GM18858 (cell line): ENCODE measurements at regions not wholly inside any gene's neighbourhood (a gene's known extent, or its start where the extent isn't known, plus 50 kb on each side); places are given as distances from the start of the nearest gene placed in this dataset.

Experiments used
- ATAC-seq: cut with Tn5 transposase; IDR thresholded peaks from one replicate; pipeline ENCODE4 v1.9.1; 2021; ENCODE audit not compliant: unreplicated experiment

DNA sequence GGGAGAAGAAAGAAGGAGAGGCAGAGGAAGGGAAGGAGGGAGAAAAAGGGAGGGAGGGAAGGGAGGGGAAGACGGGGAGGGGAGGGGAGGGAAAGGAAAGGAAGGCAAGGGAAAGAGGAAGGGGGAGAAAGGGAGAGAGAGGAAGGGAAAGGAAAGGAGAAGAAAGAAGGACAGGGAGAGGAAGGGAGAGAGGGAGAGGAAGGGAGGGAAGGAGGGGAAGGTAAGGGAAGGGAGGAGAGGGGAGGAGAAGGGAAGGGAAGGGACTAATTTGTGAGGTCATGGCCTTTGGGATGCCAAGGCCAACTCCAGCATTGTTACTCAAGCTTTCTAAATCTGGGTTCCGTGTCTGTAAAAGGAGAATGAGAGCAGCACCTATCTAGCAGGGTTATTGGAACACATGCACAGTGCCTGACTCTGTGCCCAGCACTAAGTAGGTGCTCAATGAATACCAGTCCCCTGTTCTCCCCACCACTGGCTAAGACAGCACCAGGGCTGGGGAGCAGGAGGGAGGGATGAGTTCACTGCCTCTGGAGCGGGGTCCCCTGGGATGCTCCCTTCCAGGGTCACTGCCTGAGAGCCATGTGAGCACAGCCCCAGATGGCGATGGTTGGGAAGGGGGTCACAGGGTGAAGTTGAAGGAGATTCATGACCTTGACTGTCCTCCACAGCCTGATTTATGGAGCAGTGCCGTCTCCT lies 560.1 kb upstream of the TBX3 start:
- no peak for ATAC-seq

DNA sequence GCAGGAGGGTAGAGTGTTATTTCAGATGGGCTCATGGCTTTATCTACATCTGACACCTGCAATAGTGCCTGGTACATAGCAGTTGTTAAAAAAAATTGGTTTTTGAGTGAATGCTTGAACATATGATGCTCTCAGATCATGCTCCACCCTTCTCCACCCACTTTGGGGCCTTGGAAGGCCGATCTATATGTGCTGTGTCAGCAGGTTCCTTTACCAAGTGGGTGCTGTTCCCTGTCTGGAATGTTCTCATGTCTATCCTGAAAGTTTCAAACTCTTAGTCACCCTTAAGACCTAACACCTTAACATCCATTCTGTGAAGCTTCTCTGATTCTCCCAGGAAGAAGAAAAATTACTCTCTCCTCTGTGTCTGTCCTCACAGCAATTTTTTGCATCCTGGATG lies 556.3 kb upstream of the TBX3 start:
- ATAC-seq = no peak

DNA sequence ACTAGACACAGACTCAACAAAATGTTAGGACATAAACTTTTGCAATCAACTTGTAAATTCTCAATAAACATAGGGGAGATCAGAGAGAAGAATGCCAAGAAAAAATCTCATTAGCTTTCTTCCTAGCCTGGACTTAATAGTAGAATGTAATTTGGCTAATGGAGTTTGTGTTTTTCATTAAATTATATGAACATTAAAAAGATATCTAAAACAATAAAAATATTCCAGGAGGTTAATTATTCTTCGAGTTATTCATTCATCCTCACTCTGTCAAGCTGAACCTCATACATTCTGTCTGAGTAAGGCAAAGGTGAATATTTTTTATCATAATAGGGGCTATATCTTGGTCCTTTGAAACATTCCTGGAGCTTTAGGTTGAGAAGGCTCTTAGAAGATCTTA lies 551.9 kb upstream of the TBX3 start:
- no peak for ATAC-seq

DNA sequence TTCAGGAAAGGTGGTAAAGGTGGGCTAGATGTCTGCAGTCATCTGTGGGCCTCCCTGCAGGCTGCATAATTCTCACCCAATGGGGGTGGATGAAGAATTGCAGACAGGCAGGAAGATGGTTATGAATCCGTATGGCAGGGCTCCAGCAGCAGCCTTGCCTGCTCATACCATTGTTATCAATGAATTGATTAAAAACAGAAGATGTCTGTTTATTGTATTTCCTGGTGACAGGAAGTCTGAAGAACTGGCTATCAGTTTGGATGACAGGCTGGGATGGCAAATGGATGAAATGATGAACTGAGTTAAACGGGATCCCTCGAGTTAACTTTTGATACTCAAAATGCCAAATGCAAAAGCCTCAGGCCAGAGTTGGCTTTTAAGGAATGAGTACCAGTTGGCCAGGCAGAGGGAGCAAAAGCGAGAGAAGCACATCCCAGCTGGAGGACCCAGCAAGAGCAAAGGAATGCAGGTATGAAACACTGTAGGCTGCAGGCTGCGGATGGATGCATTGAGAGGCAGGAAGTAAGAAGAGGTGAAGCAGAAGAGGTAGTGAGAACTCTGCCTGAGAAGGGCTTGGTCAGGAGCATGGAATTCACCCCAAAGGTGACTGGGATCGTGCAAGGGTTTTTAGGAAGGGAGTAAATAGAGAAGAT lies 550.0 kb upstream of the TBX3 start:
- no peak for ATAC-seq

DNA sequence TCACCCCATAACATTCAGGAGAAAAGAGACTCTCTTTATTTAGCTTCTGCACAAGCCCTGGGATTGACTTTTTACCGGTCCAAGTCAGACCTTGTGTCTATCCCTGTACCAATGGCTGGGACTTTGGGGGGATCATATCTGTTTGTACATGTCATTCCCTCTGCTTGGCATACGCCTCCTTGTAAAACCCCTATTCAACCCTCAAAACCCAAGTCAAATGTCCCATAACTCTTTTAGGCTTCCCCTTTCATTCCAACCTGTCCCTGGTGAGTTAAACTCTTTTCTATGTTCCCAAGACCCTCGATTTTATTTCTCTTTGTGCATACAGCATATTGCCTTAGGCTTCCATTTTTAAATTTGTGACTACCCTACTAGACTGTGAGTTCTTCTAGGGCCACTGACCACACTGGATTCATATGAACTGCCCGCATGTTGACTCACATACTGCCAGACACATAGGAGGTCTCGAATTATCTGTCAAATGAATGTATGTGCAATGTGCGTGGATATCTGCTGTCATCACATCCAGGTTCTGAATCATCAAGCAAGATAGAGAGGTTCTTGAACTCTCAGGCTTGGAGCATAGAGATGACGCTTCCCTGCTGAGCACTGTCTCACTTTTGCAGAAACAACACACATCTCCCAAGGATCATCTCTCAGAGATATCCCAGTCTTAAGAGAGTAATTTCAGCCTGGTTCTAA lies 548.6 kb upstream of the TBX3 start:
- no peak for ATAC-seq

DNA sequence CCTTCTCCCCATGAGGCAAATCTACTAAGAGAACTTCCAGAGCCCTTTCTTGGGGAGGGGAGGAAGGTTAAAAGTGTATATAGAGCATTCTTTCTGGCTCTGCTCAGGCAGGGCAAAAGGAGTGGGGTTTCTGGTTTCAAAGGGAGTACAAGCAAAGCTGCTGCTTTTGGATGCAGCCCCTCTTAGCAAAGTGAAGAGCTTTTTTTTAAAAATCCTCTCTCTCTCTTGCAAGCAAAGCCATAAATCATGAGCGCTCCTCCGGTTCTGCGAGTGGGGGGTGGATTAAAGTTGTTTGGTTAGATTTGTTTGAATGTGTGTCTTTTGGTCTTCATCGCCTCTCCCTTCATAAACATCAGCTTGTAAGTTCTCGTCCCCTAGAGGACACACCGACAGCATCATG lies 546.6 kb upstream of the TBX3 start:
- ATAC-seq = no peak

DNA sequence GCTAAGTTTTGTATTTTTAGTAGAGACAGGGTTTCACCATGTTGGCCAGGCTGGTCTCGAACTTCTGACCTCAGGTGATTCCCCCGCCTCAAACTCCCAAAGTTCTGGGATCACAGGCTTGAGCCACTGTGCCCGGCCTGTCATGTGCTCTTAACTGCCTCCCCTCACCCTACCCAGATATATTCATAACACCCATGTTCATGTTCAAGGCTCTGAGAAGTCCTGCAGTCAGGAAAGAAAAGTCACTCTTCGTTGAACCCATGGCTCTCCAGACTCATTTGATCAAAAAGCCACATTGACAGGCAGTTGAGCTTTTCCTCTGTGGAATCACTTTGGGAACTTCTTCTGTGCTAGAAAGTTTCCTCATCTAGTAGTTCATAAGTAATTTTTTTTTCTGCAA lies 545.5 kb upstream of the TBX3 start:
- ATAC-seq = no peak

DNA sequence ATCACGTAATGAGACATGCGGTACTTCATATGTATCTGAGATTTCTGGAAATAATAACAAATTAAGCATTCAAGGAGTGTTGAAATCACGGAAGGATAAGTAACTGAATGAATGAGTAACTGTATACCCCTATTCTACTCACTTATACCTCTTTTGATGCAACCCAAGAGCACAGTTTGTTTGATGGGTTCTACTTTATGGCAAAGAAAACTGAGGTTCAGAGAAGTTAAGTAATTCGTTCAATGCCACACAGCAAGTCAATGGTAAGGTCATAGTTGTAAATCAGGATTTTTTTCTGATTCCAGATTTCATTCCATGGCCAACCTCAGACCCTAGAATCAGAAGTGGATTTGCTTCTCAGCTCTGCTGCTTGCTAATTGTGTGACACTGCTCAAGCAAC lies 544.5 kb upstream of the TBX3 start:
- ATAC-seq = no peak

DNA sequence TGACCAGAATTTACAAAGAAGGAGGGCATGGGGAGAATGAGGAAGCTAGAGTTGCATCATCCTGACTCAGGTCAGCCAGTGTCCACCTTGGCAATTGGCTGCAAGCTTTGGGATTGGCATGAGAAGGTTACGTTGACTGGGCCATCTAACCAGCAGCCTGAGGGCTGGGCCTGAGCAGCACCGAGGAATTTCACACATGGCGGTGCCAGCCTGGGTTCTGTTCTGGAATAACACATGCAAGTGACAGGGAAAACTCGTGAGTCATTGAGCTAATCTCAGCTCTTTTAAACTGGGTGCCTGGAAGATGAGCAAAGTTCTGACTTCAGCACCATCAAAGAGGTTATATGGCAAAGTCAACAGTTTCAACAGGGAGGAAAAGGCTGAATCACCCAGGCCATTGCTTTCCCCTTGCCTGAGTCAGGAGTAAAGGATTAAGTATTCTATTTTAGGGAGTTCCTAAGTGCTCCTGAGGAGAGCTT lies 543.2 kb upstream of the TBX3 start:
- ATAC-seq = no peak

DNA sequence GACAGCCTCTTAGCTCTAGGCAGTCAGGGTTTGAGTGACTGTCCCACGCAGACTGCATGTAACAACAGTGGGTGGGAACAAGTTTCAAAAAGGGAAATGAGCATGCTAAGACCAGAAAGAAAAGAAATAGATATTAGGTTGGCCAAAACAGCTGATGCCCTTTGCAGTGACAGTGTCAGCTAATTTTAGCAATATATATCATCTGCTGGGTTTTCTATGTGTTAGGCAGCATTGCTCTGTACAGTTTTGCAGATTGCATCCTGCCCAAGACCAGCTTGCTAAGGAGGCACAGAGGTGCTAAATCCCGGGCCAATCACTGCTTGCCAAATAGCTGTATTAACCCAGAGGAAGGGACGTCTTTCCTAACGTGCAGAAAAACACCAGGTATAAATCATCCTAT lies 541.9 kb upstream of the TBX3 start:
- ATAC-seq = no peak

DNA sequence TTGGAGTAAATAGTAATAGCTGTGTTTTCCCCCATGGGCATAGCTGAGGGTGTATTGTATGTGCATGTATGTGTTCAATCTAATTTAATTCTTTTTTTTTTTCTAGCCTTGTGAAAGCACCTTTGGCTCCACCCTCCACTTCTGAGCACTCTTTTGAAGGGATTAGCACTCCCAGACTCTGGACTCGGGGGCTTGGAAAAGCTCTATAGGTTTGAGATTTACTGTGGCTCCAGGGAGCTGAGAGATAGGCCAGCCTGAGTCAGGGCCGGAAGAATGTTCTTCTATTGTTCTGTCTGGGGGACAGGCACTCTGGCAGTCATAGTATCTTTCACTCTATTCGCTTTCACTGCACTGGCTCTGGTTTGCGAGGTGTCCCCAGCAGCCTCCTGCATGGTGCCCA lies 540.0 kb upstream of the TBX3 start:
- ATAC-seq = no peak

DNA sequence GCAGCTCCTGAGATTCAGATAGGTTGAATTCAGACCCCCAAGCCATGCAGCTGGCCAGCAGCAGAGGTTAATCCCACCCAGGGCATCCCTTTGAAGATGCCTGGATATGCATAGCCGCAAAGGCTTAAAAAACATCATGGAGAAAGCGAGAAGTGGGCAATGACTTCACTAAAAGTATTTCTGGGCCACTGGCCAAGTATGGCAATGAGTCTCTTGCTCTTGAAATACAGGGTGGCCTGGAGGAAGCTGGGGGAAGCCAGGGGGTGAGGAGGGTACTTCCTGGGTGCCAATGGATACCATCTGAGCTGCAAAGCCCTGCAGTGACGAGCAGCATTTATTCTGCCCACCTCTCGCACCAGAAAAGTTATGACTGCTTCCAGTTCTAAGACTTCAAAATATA lies 539.3 kb upstream of the TBX3 start:
- no peak for ATAC-seq

DNA sequence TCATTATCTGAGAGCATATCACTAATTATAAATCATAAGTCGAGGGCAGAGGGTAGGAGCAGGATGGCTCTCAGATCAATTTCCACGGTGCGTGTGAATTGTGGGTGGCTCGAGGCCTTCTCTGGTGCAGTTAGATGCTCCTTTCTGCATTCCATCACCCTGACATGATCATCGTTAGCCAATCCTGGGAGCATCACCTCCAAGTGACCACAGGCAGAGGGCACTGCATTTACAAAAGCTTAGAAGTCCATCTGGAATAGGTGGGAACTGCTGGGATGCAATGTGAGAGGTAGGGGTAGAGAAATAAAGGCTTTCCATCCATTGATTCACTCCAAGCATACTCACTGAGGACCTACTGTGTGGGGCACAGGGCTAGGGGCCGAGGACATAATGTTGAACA lies 538.2 kb upstream of the TBX3 start:
- no peak for ATAC-seq

DNA sequence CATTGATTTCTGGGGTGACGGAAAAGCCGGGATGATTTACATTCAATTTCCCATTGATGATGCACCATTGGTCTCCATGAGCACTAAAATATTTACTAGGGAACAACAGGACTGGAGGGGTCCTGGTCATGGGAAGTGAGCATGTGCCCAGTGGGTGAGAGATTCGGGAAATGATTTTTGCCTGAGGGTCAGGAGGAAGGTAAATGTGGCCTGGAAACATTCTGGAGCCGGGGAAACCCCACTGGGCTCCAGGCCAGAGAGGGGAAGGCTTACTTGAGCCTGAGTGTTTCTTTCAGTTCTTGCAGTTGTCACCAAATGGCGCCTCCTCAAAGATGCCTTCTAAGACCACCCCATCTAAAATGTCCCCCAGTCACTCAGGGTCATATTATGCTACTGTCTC lies 532.3 kb upstream of the TBX3 start:
- ATAC-seq = no peak

DNA sequence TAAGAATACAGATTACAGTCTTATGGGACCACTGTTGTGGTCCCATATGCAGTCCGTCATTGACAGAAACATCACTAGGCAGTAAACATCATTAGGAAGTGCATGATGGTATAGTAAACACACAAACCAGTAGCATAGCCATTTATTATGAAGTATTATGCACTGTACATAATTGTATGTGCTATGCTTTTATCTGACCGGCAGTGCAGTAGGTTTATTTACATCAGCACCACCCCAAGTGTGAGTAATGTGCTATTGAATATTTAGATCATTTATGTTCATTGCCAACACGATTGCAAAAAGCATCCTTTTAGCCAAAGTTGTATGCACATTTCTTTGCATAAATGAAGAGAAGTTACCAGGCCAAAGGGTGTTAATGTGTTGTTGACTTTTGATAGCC lies 531.6 kb upstream of the TBX3 start:
- ATAC-seq = no peak

DNA sequence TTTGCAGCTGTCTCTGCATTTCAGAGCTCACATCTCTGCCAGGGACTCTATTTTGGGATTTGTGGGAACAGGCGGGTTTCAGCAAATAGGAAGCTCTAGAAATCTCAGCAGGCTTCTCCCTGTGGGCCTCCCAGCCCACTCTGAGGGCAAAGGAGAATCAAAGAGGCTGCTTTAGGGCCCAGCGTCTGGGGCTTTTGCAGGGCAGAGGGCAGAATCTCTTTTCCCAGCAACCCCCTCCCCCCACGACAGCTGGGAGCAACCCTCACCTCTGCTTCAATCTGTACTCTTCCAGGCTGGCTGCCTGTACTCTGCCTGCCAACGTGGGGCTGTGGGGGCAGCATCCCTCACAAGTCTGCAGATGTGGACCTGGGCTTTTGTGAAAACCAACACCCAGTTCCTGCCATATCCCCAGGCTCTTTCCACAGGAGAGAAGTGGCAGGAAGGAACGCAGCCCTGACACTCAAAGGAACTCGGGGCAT lies 529.6 kb upstream of the TBX3 start:
- ATAC-seq = no peak

DNA sequence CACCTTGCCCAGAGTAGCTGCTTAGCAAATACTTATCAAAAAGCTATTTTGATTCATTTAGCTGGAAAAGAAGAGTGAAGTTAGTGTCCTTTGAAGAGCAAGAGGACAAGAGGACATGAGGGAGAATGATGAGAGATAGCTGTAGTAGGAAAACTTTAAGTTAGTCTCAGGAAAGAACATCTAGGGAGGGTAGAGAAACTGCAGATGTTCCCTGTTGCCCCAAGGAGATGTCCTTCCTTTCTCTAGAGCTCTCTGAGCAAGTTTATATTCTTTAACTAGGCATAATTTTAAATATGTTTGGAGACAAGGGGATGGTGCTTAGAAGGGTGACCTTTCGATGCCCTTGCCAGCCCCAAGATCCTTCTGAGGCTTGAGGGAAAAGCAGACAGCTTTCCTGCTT lies 529.1 kb upstream of the TBX3 start:
- no peak for ATAC-seq

DNA sequence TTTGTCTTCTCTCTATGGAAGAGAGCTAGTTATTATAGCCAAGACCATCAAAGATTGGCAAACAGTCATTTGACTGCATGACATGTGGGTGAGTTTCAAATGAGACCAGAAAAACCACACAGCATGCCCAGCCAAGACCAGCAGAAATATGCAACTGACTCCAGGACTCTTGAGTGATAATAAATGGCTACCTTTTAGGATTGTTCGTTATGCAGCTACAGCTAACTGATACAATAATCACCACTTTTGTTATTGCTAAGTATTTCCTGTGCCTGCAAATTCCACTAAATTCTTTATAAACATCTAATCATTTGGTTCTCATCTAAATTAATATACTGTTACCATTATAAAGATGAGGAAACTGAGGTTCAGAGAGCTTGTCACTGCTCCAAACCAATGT lies 528.4 kb upstream of the TBX3 start:
- no peak for ATAC-seq

DNA sequence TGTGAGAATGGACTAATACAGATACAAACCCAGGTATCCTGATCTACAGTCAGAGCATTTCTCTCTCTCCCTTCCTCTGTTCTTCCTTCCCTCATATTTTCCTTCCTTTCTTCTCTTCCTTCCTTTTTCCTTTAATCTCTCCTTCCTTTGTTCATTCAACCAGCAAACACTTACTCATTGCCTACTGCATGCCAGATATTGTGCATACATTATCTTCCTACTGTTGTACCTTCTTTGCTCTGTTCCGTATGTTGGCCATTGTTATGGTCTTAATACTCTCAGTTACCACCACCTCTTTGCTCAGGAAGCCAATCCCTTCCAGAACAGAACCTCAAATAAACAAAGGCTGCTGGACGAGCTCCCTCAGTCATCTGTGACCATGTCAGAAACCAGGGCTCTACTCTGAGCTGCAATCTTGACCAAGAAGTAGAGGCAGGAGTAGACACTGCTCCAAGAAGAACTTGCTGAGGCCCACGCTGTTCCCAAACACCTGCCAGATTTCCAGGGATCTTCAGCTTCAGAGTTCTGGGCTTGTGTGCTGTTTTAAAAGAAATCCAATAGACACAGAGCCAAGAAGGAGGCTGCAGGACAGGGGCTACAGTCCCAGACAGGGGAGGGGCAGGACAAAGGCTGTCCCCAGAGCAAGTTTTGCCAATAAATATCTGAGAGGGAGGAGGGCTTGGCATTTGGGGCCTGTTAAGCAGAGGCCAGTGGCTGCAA lies 526.7 kb upstream of the TBX3 start:
- ATAC-seq = no peak

DNA sequence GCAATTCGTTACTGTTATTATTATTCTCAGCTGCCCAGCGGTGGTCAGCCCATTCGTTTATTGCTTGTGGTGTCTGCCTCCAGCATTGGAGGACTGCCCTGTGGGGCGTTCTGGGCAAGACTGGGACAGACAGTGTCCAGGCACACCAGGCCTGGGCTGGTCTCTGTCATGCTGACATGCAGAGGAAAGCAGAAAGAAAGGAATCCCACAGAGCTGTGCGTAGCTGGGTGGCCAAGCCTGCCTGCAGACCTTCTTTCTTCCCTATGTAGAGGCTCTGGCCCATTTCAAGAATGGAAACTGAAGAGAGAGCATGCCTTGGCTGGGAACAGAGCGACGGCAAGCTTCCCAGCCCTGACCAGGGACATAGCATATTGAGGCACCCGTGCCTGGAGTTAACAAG lies 525.3 kb upstream of the TBX3 start:
- no peak for ATAC-seq

DNA sequence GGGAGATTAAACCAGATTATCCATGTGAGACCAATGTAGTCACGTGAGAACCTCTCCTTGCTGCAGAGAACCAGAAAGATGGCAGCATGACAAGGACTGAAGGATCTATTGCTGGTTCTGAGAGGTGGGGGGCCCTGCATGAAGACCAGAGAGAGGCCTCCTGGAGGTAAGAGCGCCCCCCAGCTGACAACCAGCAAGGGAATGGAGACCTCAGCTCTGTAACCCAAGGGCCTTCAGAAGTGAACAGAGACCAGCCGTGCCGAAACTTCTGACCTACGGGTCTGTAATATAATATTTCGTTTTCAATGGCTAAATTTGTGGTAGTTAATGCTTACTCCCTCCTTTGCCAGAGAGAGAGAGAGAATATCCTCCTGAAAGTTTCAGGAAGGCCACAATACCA lies 524.1 kb upstream of the TBX3 start:
- no peak for ATAC-seq
